GM12872 (cell line): ENCODE measurements at regions not wholly inside any gene's neighbourhood (a gene's known extent, or its start where the extent isn't known, plus 50 kb on each side); places are given as distances from the start of the nearest gene placed in this dataset.

Experiments
- TF ChIP-seq, protein P1 (sequence below): IDR thresholded peaks from 3 replicates; pipeline ENCODE4 v1.5.1; 2011; ENCODE audit warnings: low read depth, mild to moderate bottlenecking, low read length, moderate library complexity; ENCODE audit not compliant: insufficient read depth

DNA sequence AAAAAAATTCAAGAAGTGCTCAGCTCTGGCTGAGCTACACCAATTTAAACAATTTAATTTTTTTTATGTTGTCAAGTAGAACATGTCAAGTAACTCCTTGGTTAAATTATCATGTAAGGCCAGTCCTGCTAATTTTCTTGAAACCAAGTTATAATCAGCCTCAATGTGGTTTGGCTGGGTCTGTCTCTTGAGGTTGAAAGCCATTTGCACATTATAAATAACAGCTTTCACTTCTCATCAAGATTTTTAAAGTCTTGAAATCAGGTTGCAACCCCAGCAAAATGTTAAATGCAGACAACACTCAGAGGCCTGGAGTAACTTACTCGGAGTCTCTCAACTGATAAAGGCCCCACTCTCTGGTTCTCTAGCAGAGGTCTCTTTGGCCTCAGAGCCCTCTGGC is 324.4 kb downstream of the BRD1 start:
- TF ChIP-seq, protein P1, sequence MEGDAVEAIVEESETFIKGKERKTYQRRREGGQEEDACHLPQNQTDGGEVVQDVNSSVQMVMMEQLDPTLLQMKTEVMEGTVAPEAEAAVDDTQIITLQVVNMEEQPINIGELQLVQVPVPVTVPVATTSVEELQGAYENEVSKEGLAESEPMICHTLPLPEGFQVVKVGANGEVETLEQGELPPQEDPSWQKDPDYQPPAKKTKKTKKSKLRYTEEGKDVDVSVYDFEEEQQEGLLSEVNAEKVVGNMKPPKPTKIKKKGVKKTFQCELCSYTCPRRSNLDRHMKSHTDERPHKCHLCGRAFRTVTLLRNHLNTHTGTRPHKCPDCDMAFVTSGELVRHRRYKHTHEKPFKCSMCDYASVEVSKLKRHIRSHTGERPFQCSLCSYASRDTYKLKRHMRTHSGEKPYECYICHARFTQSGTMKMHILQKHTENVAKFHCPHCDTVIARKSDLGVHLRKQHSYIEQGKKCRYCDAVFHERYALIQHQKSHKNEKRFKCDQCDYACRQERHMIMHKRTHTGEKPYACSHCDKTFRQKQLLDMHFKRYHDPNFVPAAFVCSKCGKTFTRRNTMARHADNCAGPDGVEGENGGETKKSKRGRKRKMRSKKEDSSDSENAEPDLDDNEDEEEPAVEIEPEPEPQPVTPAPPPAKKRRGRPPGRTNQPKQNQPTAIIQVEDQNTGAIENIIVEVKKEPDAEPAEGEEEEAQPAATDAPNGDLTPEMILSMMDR = no peak

GRCh38 chr22:49502126-49502826 is 325.4 kb downstream of the BRD1 start:
- TF ChIP-seq, protein P1 = no peak

DNA sequence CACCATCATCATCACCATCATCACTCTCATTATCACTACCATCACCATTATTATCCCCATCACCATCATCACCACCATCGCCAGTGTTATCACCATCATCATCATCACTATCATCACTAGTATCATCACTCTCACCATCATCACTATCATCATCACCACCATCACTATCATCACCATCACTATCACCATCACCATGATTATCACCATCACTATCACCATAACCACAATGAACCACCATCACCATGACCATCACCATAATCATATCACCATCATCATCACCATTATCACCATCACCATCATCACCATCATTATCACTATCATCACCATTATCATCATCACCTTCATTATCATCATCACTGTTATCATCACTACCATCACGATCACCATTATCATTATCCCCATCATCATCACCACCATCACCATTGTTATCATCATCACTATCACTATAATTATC is 326.7 kb downstream of the BRD1 start:
- TF ChIP-seq, protein P1 = no peak

GRCh38 chr22:49500076-49500460 is 327.6 kb downstream of the BRD1 start:
- TF ChIP-seq, protein P1 = no peak

DNA sequence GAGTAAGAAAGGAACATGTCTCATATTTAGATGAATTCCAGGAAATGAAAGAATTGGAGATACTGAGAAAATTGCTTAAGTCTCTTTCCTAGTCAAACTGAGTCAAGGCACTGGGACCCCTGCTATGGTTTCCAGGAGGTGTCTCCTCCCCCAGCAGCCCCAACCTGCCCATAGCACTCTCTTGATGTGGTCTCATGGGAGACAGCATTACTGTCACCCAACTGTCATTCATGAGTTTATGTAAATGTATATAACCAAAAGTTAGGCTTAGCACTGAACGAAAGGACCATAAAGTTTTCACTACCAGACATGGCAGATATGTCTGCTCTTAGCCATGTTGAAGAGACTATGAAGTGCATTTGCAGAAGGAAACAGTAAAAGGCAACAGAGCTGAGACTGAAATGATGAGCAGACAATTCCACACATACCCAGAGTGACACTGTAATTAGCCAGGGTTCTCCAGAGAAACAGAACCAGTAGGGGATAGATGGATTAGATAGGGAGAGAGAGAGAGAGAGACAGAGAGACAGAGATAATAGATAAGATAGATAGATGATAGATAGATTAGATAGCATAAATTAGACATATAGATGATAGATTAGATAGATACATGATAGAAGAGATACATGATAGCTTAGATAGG is 328.1 kb downstream of the BRD1 start:
- TF ChIP-seq, protein P1 = no peak

GRCh38 chr22:49497266-49497665 is 330.4 kb downstream of the BRD1 start:
- TF ChIP-seq, protein P1 = no peak

GRCh38 chr22:49494555-49494954 is 333.1 kb downstream of the BRD1 start:
- TF ChIP-seq, protein P1 = no peak
